Adipocyte (in vitro differentiated cells): ENCODE measurements at regions not wholly inside any gene's neighbourhood (a gene's known extent, or its start where the extent isn't known, plus 50 kb on each side); places are given as distances from the start of the nearest gene placed in this dataset.
"Not testable (repeated sequence)": the region's sequence is repeated elsewhere in the genome, so short reads cannot be mapped to it uniquely, and the experiment has no call there.

Source experiments
- DNase-seq: peaks from one replicate; pipeline ENCODE4 v3.0.0-alpha.2; 2015; ENCODE audit warnings: low read depth
- H3K27me3 ChIP-seq: replicated peaks from 2 replicates; pipeline ENCODE4 v1.7.0; 2013; ENCODE audit warnings: mild to moderate bottlenecking, low read length, moderate library complexity; ENCODE audit not compliant: control insufficient read depth, insufficient read depth
- H3K36me3 ChIP-seq: 2 replicates; pipeline ENCODE4 v1.7.0; 2013; ENCODE audit warnings: low read length, mild to moderate bottlenecking, moderate library complexity; ENCODE audit not compliant: control insufficient read depth, insufficient read depth, severe bottlenecking
- H3K4me1 ChIP-seq: 2 replicates; pipeline ENCODE4 v1.7.0; 2013; ENCODE audit warnings: mild to moderate bottlenecking, low read length, moderate library complexity; ENCODE audit not compliant: control insufficient read depth, insufficient read depth
- H3K4me3 ChIP-seq: 2 replicates; pipeline ENCODE4 v1.7.0; 2013; ENCODE audit warnings: mild to moderate bottlenecking, low read length, moderate library complexity
- H3K9ac ChIP-seq: 2 replicates; pipeline ENCODE4 v1.7.0; 2013; ENCODE audit warnings: mild to moderate bottlenecking, low read length, moderate library complexity
- H3K9me3 ChIP-seq: 2 replicates; pipeline ENCODE4 v1.7.0; 2013; ENCODE audit warnings: mild to moderate bottlenecking, low read length, moderate library complexity; ENCODE audit not compliant: control insufficient read depth

DNA sequence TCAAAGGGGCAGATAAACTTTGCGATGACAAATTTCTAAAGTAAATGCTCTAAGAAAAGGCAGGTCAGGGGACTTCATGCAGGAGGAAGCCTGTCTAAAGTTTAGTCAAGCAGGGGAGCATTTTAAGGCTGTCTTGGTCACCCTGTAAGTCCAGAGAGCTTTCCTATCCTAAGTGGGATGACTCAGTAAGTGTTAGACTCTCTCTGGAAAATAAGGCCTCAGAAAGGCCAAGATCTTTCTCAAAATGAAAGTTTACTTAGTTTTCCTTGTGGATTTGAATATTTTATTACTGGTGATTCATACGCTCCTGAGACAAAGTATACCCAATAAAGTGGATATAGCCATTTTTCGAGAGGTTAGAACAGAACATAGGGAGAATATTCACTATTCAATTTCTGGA, 806.9 kb upstream of the CDH9 start:
- H3K27me3 ChIP-seq: no peaks in the 10 kb centered on the region
- H3K9ac ChIP-seq: no peak overlapping the region
- DNase-seq: no peak
- H3K9me3 ChIP-seq: peaks cover 8% of the 10 kb centered on the region
- no peaks in the 10 kb centered on the region for H3K4me1 ChIP-seq
- H3K36me3 ChIP-seq: no peaks in the 10 kb centered on the region
- no peak overlapping the region for H3K4me3 ChIP-seq

DNA sequence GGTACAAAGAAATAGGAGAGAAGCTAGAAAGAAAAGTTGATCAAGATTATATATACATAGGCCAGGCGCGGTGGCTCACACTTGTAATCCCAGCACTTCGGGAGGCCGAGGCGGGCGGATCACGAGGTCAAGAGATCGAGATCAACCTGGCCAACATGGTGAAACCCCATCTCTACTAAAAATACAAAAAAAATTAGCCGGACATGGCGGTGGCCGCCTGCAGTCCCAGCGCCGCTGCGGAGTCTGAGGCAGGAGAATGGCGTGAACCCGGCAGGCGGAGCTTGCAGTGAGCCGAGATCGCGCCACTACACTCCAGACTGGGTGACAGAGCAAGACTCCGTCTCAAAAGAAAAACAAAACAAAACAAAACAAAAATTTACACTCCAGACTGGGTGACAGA, 798.3 kb upstream of the CDH9 start:
- H3K36me3 ChIP-seq, H3K9me3 ChIP-seq, H3K4me3 ChIP-seq, H3K27me3 ChIP-seq, DNase-seq, H3K4me1 ChIP-seq, H3K9ac ChIP-seq: not testable (repeated sequence)

DNA sequence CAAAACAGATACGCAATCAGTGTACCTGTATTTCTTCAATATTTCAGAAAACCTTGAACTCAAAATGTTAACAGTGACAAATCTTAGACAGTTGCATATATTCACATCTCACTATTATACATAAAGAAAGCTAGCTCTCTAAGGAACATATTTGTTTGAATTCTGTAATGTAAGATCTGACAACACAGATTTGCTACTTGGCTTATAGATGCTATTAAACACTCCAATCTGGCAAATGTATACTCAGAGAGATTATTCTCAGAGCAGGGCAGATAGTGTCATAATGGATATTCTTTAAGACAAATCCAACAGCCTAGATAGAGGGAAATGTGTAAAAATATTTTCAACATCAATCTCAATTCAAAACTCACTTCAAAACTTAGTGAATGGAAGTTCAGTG, 794.5 kb upstream of the CDH9 start:
- Histone ChIP-seq H3K4me3 (no peak overlapping the region), H3K9ac (no peak overlapping the region), H3K9me3 (no peaks in the 10 kb centered on the region), H3K36me3 (no peaks in the 10 kb centered on the region), H3K27me3 (no peaks in the 10 kb centered on the region), H3K4me1 (no peaks in the 10 kb centered on the region)
- no peak for DNase-seq

DNA sequence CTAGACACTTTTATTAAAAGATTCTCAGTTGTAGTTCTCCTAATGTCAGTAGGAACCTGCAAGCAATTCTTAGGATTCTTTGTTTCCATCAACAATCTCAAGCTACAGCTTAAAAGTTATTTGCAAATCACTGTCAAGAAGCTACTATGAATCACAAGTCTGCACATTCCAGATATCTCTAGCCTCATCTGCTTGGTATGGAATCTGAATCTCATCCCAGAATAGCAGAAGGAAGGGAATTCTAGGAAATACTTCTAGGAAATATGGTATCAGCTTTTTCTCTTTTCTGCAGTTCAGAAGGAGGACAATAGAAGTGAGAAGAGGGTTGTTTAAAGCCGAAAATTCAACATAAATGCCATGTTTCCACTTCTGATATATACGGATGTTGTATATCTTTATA, 792.2 kb upstream of the CDH9 start:
- no peaks in the 10 kb centered on the region for H3K36me3 ChIP-seq
- no peak overlapping the region for H3K4me3 ChIP-seq
- H3K4me1 ChIP-seq: no peaks in the 10 kb centered on the region
- H3K9ac ChIP-seq: no peak overlapping the region
- no peaks in the 10 kb centered on the region for H3K27me3 ChIP-seq
- DNase-seq: no peak
- no peaks in the 10 kb centered on the region for H3K9me3 ChIP-seq

DNA sequence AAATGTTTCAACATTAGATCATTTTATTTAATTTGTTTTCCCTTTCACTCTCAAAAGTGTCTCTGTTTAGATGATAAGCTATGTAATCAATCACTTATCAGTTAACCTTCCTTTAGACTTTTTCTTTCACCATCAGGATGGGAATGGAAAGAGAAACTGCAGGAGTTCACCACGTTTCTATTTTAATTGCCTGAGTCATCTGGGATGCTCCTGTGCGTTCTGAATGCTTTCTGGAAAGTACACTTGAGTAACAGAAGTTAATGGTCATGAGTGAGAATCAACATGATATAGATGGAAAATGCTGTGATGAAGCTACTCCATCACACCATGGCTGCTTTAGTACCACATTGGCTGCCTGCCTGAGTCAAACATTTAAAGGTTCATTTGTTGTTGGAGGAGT, 783.3 kb upstream of the CDH9 start:
- Histone ChIP-seq H3K9ac (no peak overlapping the region), H3K9me3 (no peaks in the 10 kb centered on the region), H3K27me3 (no peaks in the 10 kb centered on the region), H3K4me3 (no peak overlapping the region), H3K4me1 (no peaks in the 10 kb centered on the region), H3K36me3 (no peaks in the 10 kb centered on the region)
- no peak for DNase-seq

DNA sequence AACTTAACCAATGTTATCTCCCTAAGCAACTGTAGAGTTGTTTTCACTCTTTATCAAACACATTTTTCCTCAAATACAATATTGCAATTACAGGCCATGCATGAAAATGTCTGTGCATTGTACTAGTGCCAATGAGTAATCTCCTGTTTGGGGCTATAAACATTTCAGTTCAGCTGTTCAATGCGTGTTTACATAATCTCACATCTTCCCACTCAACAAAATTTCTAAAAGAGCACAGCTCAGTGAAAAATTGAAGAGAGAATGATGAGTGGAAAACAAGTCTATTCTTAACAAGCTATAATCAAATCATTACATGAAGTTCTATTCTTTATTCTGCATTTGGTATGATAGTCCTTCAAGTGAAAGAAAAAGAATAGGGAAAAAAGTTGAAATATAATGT, 780.5 kb upstream of the CDH9 start:
- Histone ChIP-seq H3K27me3 (no peaks in the 10 kb centered on the region), H3K4me3 (no peak overlapping the region), H3K9me3 (no peaks in the 10 kb centered on the region), H3K36me3 (no peaks in the 10 kb centered on the region), H3K9ac (no peak overlapping the region), H3K4me1 (no peaks in the 10 kb centered on the region)
- no peak for DNase-seq

DNA sequence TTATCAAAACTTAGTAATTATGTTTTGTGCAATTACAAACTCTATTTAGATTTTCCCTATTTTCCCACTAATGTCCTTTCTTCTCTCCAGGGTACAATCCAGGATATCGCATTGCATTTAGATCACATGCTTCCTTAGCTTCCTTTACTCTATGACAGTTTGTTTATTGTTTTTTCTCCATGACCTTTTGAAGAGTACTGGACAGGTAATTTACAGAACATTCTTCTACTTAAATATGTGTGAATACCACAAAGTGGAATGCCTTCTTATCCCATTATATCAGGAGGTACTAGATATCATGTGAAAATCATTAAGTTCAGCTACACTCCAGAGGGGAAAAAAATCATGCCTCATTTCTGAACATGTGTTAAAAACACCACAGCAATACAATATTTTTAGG, 776.6 kb upstream of the CDH9 start:
- Histone ChIP-seq H3K27me3 (no peaks in the 10 kb centered on the region), H3K36me3 (no peaks in the 10 kb centered on the region), H3K9me3 (no peaks in the 10 kb centered on the region), H3K4me1 (no peaks in the 10 kb centered on the region), H3K9ac (no peak overlapping the region), H3K4me3 (no peak overlapping the region)
- DNase-seq: no peak

DNA sequence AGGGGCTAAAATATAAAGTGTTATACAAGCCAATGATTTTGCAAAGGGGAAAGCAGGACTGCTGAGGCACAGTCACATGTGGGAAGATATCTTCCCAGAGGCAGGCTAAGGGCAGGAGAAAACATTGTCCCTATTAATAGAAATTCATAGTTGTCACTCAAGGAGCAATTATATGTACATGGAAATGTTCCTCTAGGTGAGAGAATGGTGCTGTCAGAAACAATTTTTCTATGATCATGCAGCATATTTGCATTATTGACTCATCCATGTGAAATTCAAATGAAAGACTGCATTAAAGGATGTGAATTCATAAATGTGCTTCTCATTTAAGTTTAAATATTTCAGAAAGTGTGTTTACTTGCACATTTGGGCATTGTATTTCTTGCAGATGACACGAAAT, 775.9 kb upstream of the CDH9 start:
- H3K36me3 ChIP-seq: no peaks in the 10 kb centered on the region
- H3K9ac ChIP-seq: no peak overlapping the region
- H3K4me3 ChIP-seq: no peak overlapping the region
- no peak for DNase-seq
- H3K27me3 ChIP-seq: no peaks in the 10 kb centered on the region
- no peaks in the 10 kb centered on the region for H3K9me3 ChIP-seq
- no peaks in the 10 kb centered on the region for H3K4me1 ChIP-seq

DNA sequence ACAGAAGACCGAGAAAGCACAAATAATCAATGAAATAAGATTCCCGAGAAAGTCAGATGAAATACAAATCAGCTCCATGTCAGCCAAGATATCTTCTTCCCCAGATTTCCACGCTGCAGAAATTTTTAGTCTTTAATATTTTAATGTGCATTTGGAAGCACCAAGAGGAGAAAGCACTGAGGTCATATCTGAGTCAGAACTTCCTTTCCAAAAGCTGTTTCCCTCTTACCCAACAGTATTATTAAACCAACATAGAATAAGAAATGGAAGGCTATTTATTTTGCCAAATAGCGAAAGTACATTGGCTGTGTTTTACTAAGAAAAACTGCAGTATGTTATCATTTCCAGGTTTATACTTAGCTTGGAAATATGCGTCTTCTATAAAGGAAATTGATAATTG, 772.1 kb upstream of the CDH9 start:
- no peak overlapping the region for H3K9ac ChIP-seq
- no peaks in the 10 kb centered on the region for H3K36me3 ChIP-seq
- DNase-seq: no peak
- no peaks in the 10 kb centered on the region for H3K4me1 ChIP-seq
- no peaks in the 10 kb centered on the region for H3K27me3 ChIP-seq
- no peak overlapping the region for H3K4me3 ChIP-seq
- no peaks in the 10 kb centered on the region for H3K9me3 ChIP-seq

DNA sequence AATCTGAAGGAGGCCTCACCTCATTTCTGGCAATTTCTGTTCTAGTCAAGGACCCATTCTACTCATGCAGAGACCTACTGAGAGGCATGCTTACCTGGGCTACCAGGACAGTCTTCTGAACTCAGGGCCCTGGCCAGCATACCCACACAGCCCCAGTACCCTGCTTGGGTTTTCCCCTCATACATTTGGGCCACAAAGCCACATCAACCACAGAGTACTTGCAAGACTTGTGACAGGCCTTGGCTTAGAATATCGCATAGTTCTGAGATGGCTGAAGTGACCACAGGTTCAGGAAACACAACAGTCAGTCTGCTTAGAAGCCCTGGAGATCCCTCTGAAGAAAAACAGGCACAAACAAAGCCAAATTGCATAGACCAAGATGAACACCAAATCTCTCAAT, 758.8 kb upstream of the CDH9 start:
- DNase-seq: no peak
- H3K27me3 ChIP-seq: no peaks in the 10 kb centered on the region
- H3K36me3 ChIP-seq: no peaks in the 10 kb centered on the region
- H3K9me3 ChIP-seq: peaks cover 8% of the 10 kb centered on the region
- H3K9ac ChIP-seq: no peak overlapping the region
- no peaks in the 10 kb centered on the region for H3K4me1 ChIP-seq
- H3K4me3 ChIP-seq: no peak overlapping the region

DNA sequence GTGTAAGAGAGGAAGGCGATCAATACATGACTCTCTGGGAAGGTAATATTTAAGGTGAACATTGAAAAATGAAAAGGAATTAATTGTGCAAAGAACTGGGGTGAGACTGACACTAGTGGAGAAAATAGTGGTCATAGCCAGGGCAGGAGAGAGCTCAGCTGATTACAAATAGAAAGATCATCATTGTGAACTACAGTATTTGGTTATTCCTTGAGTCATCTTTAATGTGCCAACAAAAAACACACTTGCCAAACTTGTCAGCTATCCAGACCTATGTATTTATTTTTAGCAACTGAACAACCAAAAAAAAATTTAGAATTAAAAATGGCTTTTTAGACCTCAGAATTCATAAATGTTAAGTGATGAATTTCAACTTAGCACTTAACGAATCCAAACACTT, 749.8 kb upstream of the CDH9 start:
- Histone ChIP-seq H3K9ac (no peak overlapping the region), H3K9me3 (no peaks in the 10 kb centered on the region), H3K36me3 (no peaks in the 10 kb centered on the region), H3K4me1 (no peaks in the 10 kb centered on the region), H3K27me3 (no peaks in the 10 kb centered on the region), H3K4me3 (no peak overlapping the region)
- DNase-seq: no peak

DNA sequence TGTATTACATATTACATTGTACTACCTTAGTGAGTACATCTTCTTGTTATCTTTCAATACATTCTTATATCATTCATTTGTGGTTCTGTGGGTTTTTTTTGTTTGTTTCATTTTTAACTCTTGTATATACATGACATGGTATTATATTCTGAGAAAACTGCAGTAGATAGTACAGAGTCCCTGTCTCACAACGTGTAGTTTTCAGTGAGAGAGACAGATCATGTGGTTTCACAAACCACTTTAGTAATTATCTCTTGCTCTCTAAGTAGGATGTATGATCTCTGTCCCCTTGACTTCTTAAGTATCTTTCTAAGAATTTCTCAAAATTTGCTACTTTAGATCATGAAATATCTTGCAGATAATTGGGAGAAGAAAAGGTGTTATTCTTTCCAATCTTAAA, 745.9 kb upstream of the CDH9 start:
- DNase-seq: no peak
- Histone ChIP-seq H3K4me1 (no peaks in the 10 kb centered on the region), H3K27me3 (no peaks in the 10 kb centered on the region), H3K9me3 (no peaks in the 10 kb centered on the region), H3K36me3 (no peaks in the 10 kb centered on the region), H3K4me3 (no peak overlapping the region), H3K9ac (no peak overlapping the region)
